NB4 (cell line): ENCODE measurements at regions not wholly inside any gene's neighbourhood (a gene's known extent, or its start where the extent isn't known, plus 50 kb on each side); places are given as distances from the start of the nearest gene placed in this dataset.

Experiments used
- CTCF ChIP-seq: IDR thresholded peaks from one replicate; pipeline ENCODE4 v1.5.1; 2012; ENCODE audit warnings: low read depth, low read length
- MYC ChIP-seq: IDR thresholded peaks from 2 replicates; pipeline ENCODE4 v1.6.1; 2011; ENCODE audit warnings: low read depth, low read length
- POLR2A ChIP-seq: IDR thresholded peaks from 2 replicates; pipeline ENCODE4 v1.6.1; 2011; ENCODE audit warnings: mild to moderate bottlenecking; ENCODE audit not compliant: insufficient read length; ENCODE audit errors: extremely low read depth
- TF ChIP-seq, protein P1 (sequence below): IDR thresholded peaks from 2 replicates; pipeline ENCODE4 v1.6.1; 2011; ENCODE audit warnings: low read depth, low read length

- TF ChIP-seq CTCF, result no peak
- TF ChIP-seq, protein P1, sequence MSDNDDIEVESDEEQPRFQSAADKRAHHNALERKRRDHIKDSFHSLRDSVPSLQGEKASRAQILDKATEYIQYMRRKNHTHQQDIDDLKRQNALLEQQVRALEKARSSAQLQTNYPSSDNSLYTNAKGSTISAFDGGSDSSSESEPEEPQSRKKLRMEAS, result no peak
- TF ChIP-seq POLR2A, result no peak
- no peak for TF ChIP-seq MYC
These were observed 252.4 kb upstream of the SYT1 start for GRCh38 chr12:78612190-78612589.
